Cardiac septum (tissue), 1 donor: ENCODE measurements at regions not wholly inside any gene's neighbourhood (a gene's known extent, or its start where the extent isn't known, plus 50 kb on each side); places are given as distances from the start of the nearest gene placed in this dataset.
"Not testable (repeated sequence)": the region's sequence is repeated elsewhere in the genome, so short reads cannot be mapped to it uniquely, and the experiment has no call there.

Source experiments
- DNase-seq: peaks from one replicate; pipeline ENCODE4 v3.0.0-alpha.2; 2020; ENCODE audit warnings: low spot score
- intact Hi-C: fragments of 100-400 bp; cut with DNase I; formaldehyde crosslinking; loops from one replicate; pipeline ENCODE4 v1.14.0; 2022
- donor health status: DM: no; HTN: no; CAD: no.

- DNase-seq = no peak
- intact Hi-C loops = loop anchor here (10.0 kb wide), 1 partner anchor 259 kb away; no protein-coding TSS in a partner anchor
Measured at GRCh38 chr5:96123418-96123817, 161.8 kb upstream of the ELL2 start.

GRCh38 chr5:96121364-96121763 lies 159.7 kb upstream of the ELL2 start:
- DNase-seq = no peak
- intact Hi-C loops = loop anchor here (10.0 kb wide), 1 partner anchor 257 kb away; no protein-coding TSS in a partner anchor

- DNase-seq = no peak
- intact Hi-C loops = loop anchor here (10.0 kb wide), 1 partner anchor 255 kb away; no protein-coding TSS in a partner anchor
Measured at GRCh38 chr5:96120120-96120519, 158.5 kb upstream of the ELL2 start.

- intact Hi-C loops = no loop called here
- no peak for DNase-seq
Measured at GRCh38 chr5:96117771-96118651, 156.4 kb upstream of the ELL2 start.

GRCh38 chr5:96115147-96115807 lies 153.6 kb upstream of the ELL2 start:
- DNase-seq = no peak
- intact Hi-C loops = no loop called here

- intact Hi-C loops = no loop called here
- no peak for DNase-seq
Measured at GRCh38 chr5:96114736-96115135, 153.1 kb upstream of the ELL2 start.

- intact Hi-C loops = no loop called here
- no peak for DNase-seq
Measured at GRCh38 chr5:96113170-96113939, 151.7 kb upstream of the ELL2 start.

- no peak for DNase-seq
- intact Hi-C loops = no loop called here
Measured at GRCh38 chr5:96112703-96113102, 151.1 kb upstream of the ELL2 start.

- intact Hi-C loops = no loop called here
- DNase-seq = no peak
Measured at GRCh38 chr5:96112123-96112670, 150.5 kb upstream of the ELL2 start.

- DNase-seq = no peak
- intact Hi-C loops = no loop called here
Measured at GRCh38 chr5:96111080-96111756, 149.6 kb upstream of the ELL2 start.

- intact Hi-C loops = no loop called here
- no peak for DNase-seq
Measured at GRCh38 chr5:96110300-96110699, 148.6 kb upstream of the ELL2 start.

- intact Hi-C loops, DNase-seq: not testable (repeated sequence)
Measured at GRCh38 chr5:96108629-96109028, 147.0 kb upstream of the ELL2 start.

- intact Hi-C loops, DNase-seq: not testable (repeated sequence)
Measured at GRCh38 chr5:96103829-96104228, 142.2 kb upstream of the ELL2 start.

GRCh38 chr5:96101358-96102089 lies 139.9 kb upstream of the ELL2 start:
- intact Hi-C loops = no loop called here
- no peak for DNase-seq

GRCh38 chr5:96097488-96097887 lies 135.8 kb upstream of the ELL2 start:
- DNase-seq, intact Hi-C loops: not testable (repeated sequence)

- no peak for DNase-seq
- intact Hi-C loops = no loop called here
Measured at GRCh38 chr5:96096724-96097123, 135.1 kb upstream of the ELL2 start.

GRCh38 chr5:96094904-96095303 lies 133.3 kb upstream of the ELL2 start:
- intact Hi-C loops = no loop called here
- DNase-seq = no peak

GRCh38 chr5:96093890-96094381 lies 132.3 kb upstream of the ELL2 start:
- intact Hi-C loops = no loop called here
- no peak for DNase-seq
